Spinal cord (tissue), 9 donors: ENCODE measurements at regions not wholly inside any gene's neighbourhood (a gene's known extent, or its start where the extent isn't known, plus 50 kb on each side); places are given as distances from the start of the nearest gene placed in this dataset.

Source experiments
- DNase-seq, 6 donors: peaks; one replicate each; pipeline versions ENCODE4 v3.0.0 to v3.0.0-alpha.2; 2013 to 2015; ENCODE audit warnings: low spot score in 6 of 6, low read depth in 4 of 6
- H3K27ac ChIP-seq: one replicate; pipeline ENCODE4 v1.5.1; 2013; ENCODE audit warnings: low read depth, low read length, control low read depth
- H3K27me3 ChIP-seq: one replicate; pipeline ENCODE4 v1.6.1; 2013; ENCODE audit warnings: low read length; ENCODE audit not compliant: control insufficient read depth, insufficient read depth
- H3K36me3 ChIP-seq: one replicate; pipeline ENCODE4 v1.6.1; 2013; ENCODE audit warnings: low read length; ENCODE audit not compliant: control insufficient read depth, insufficient read depth
- H3K4me1 ChIP-seq: one replicate; pipeline ENCODE4 v1.6.1; 2013; ENCODE audit warnings: low read length; ENCODE audit not compliant: control insufficient read depth, insufficient read depth
- H3K4me3 ChIP-seq: one replicate; pipeline ENCODE4 v1.5.1; 2013; ENCODE audit warnings: low read depth, low read length, control low read depth
- H3K9me3 ChIP-seq: one replicate; pipeline ENCODE4 v1.6.1; 2013; ENCODE audit warnings: low read length; ENCODE audit not compliant: control insufficient read depth, insufficient read depth
- WGBS: methylation state at CpG from one replicate; pipeline ENCODE4 v1.1.5; 2013; ENCODE audit warnings: missing lambda C conversion rate; ENCODE audit not compliant: insufficient coverage; 5-methylcytosine and 5-hydroxymethylcytosine counted together
- donor health status: healthy.

- peaks cover 2% of the 10 kb centered on the region for H3K27me3 ChIP-seq
- H3K4me3 ChIP-seq: no peak overlapping the region
- 77% methylated on average over 19 of the region's 21 CpGs for WGBS
- no peaks in the 10 kb centered on the region for H3K9me3 ChIP-seq
- no peak for DNase-seq
- peaks cover 13% of the 10 kb centered on the region for H3K4me1 ChIP-seq
- H3K36me3 ChIP-seq: no peaks in the 10 kb centered on the region
- H3K27ac ChIP-seq: no peak overlapping the region
These were observed 283.1 kb downstream of the XXYLT1 start for GRCh38 chr3:194987571-194988494.

GRCh38 chr3:194988495-194989165 is 282.3 kb downstream of the XXYLT1 start:
- peak in 1 of 6 donors; percentile 23 for DNase-seq
- H3K36me3 ChIP-seq: no peaks in the 10 kb centered on the region
- H3K9me3 ChIP-seq: no peaks in the 10 kb centered on the region
- peaks cover 2% of the 10 kb centered on the region for H3K27me3 ChIP-seq
- WGBS: 84% methylated on average over 5 of the region's 8 CpGs
- H3K27ac ChIP-seq: no peak overlapping the region
- H3K4me1 ChIP-seq: peaks cover 13% of the 10 kb centered on the region
- H3K4me3 ChIP-seq: no peak overlapping the region

- Histone ChIP-seq H3K27me3 (peaks cover 2% of the 10 kb centered on the region), H3K4me3 (no peak overlapping the region), H3K27ac (no peak overlapping the region), H3K36me3 (no peaks in the 10 kb centered on the region), H3K9me3 (no peaks in the 10 kb centered on the region), H3K4me1 (peaks cover 13% of the 10 kb centered on the region)
- 94% methylated on average over 8 of the region's 10 CpGs for WGBS
- no peak for DNase-seq
These were observed 281.7 kb downstream of the XXYLT1 start for GRCh38 chr3:194989241-194989640.

GRCh38 chr3:194990454-194991337 is 280.3 kb downstream of the XXYLT1 start:
- H3K9me3 ChIP-seq: no peaks in the 10 kb centered on the region
- no peak overlapping the region for H3K27ac ChIP-seq
- H3K4me3 ChIP-seq: no peak overlapping the region
- 91% methylated on average over 7 of the region's 8 CpGs for WGBS
- no peaks in the 10 kb centered on the region for H3K27me3 ChIP-seq
- H3K36me3 ChIP-seq: no peaks in the 10 kb centered on the region
- DNase-seq: no peak
- H3K4me1 ChIP-seq: peaks cover under 1% of the 10 kb centered on the region

GRCh38 chr3:194991338-194991654 is 279.7 kb downstream of the XXYLT1 start:
- H3K27me3 ChIP-seq: no peaks in the 10 kb centered on the region
- no peaks in the 10 kb centered on the region for H3K9me3 ChIP-seq
- no peak overlapping the region for H3K27ac ChIP-seq

GRCh38 chr3:194993896-194994295 is 277.1 kb downstream of the XXYLT1 start:
- no peak for DNase-seq
- Histone ChIP-seq H3K4me3 (no peak overlapping the region), H3K27me3 (no peaks in the 10 kb centered on the region), H3K27ac (no peak overlapping the region), H3K4me1 (no peaks in the 10 kb centered on the region), H3K9me3 (no peaks in the 10 kb centered on the region), H3K36me3 (no peaks in the 10 kb centered on the region)
- 90% methylated on average over 5 of the region's 14 CpGs for WGBS

More at GRCh38 chr3:194991338-194991654, 279.7 kb downstream of the XXYLT1 start:
- Histone ChIP-seq H3K4me1 (no peaks in the 10 kb centered on the region), H3K4me3 (no peak overlapping the region), H3K36me3 (no peaks in the 10 kb centered on the region)
- no peak for DNase-seq
- WGBS: no CpG with 5 or more reads among the region's 4 CpGs

- no peaks in the 10 kb centered on the region for H3K9me3 ChIP-seq
- WGBS: 91% methylated on average over 4 of the region's 6 CpGs
- H3K27me3 ChIP-seq: no peaks in the 10 kb centered on the region
- no peaks in the 10 kb centered on the region for H3K4me1 ChIP-seq
- no peak for DNase-seq
- no peak overlapping the region for H3K4me3 ChIP-seq
- H3K27ac ChIP-seq: no peak overlapping the region
- H3K36me3 ChIP-seq: no peaks in the 10 kb centered on the region
These were observed 276.4 kb downstream of the XXYLT1 start for GRCh38 chr3:194994551-194994981.

- WGBS: 86% methylated on average over 4 of the region's 7 CpGs
- Histone ChIP-seq H3K4me3 (no peak overlapping the region), H3K36me3 (no peaks in the 10 kb centered on the region), H3K4me1 (no peaks in the 10 kb centered on the region), H3K27me3 (no peaks in the 10 kb centered on the region), H3K27ac (no peak overlapping the region), H3K9me3 (no peaks in the 10 kb centered on the region)
- no peak for DNase-seq
These were observed 275.6 kb downstream of the XXYLT1 start for GRCh38 chr3:194995334-194995733.

GRCh38 chr3:194995922-194996321 is 275.0 kb downstream of the XXYLT1 start:
- Histone ChIP-seq H3K36me3 (no peaks in the 10 kb centered on the region), H3K4me1 (no peaks in the 10 kb centered on the region), H3K27me3 (no peaks in the 10 kb centered on the region), H3K4me3 (no peak overlapping the region), H3K27ac (no peak overlapping the region), H3K9me3 (no peaks in the 10 kb centered on the region)
- WGBS: 82% methylated on average over 11 of the region's 12 CpGs
- no peak for DNase-seq
